Sigmoid colon (tissue), 6 donors: ENCODE measurements at regions not wholly inside any gene's neighbourhood (a gene's known extent, or its start where the extent isn't known, plus 50 kb on each side); places are given as distances from the start of the nearest gene placed in this dataset.

Experiments
- DNase-seq: peaks from one replicate; pipeline ENCODE4 v3.0.0-alpha.2; 2019
- H3K27ac ChIP-seq, 4 donors: fragments of 200-600 bp; sonication (generic); one replicate each; pipeline ENCODE4 v1.5.1; 2016 to 2019; ENCODE audit warnings: mild to moderate bottlenecking in 1 of 4
- H3K27me3 ChIP-seq, 3 donors: fragments of 200-600 bp; sonication (generic); one replicate each; pipeline ENCODE4 v1.5.1; 2019; ENCODE audit warnings: mild to moderate bottlenecking in 1 of 3
- H3K36me3 ChIP-seq, 4 donors: fragments of 200-600 bp; sonication (generic); one replicate each; pipeline ENCODE4 v1.5.1; 2016 to 2019
- H3K4me1 ChIP-seq, 4 donors: fragments of 200-600 bp; sonication (generic); one replicate each; pipeline ENCODE4 v1.5.1; 2017 to 2019
- H3K4me3 ChIP-seq, 4 donors: fragments of 200-600 bp; sonication (generic); one replicate each; pipeline ENCODE4 v1.5.1; 2017 to 2019; ENCODE audit warnings: mild to moderate bottlenecking in 2 of 4, moderate library complexity in 1 of 4
- H3K9me3 ChIP-seq, 4 donors: fragments of 200-600 bp in 3 of 4; sonication (generic) in 3 of 4; one replicate each; pipeline versions ENCODE4 v1.5.1 to v1.6.1; 2013 to 2019
- EP300 ChIP-seq, 4 donors: sonication (generic); formaldehyde crosslinking; IDR thresholded peaks; one replicate each; pipeline ENCODE4 v1.6.1; 2017; ENCODE audit warnings: antibody characterized with exemption in 4 of 4
- POLR2A ChIP-seq, 2 donors: fragments of 450-650 bp; IDR thresholded peaks; one replicate each; pipeline ENCODE4 v1.6.1; 2016; ENCODE audit warnings: antibody characterized with exemption in 2 of 2, mild to moderate bottlenecking in 2 of 2, moderate library complexity in 2 of 2
- POLR2AphosphoS5 ChIP-seq, 4 donors: sonication (generic); formaldehyde crosslinking; IDR thresholded peaks; one replicate each; pipeline ENCODE4 v1.6.1; 2017; ENCODE audit warnings: antibody characterized with exemption in 4 of 4
- WGBS, 2 donors: extraction: QIAGEN DNeasy Blood & Tissue Kit; methylation state at CpG; one replicate each; pipeline ENCODE4 v1.1.7; 2013; 5-methylcytosine and 5-hydroxymethylcytosine counted together
- intact Hi-C: fragments of 100-400 bp; cut with DNase I; formaldehyde crosslinking; loops from one replicate; pipeline ENCODE4 v1.15.1; 2023
- TF ChIP-seq, protein P1 (sequence below), 4 experiments: fragments of 450-650 bp in 3 of 4; fragments of 200-600 bp in 1 of 4; IDR thresholded peaks; one replicate each; pipeline ENCODE4 v1.5.1; 2016 to 2019; ENCODE audit warnings: antibody characterized with exemption in 4 of 4, mild to moderate bottlenecking in 3 of 4, moderate library complexity in 2 of 4
- donor health status: healthy with polysubstance abuse.
- donor health status: healthy.

DNA sequence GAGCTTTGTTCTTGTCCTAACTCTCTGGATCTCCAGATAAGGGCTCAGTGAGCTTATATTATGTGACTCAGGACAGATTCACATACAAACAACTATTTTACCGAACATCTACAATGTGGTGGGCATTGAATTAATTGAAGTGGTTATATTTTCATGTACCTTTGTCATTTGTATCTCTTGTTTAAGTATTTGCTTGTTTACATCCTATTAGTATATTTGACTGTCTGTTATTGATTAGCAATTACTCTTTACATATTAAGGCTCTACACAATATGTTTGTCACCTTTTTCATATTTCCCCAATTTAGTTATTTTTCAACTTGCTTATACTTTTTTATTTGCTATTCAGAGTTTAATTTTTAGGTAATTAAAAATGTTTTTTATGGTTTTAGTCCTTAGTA lies 222.4 kb downstream of the TFAP2C start:
- Histone ChIP-seq H3K27ac (no peak overlapping the region), H3K4me3 (no peak overlapping the region), H3K27me3 (no peaks in the 10 kb centered on the region), H3K9me3 (no peaks in the 10 kb centered on the region), H3K4me1 (peaks cover 0 to 4% (median 0%) of the 10 kb centered on the region in 4 donors), H3K36me3 (no peaks in the 10 kb centered on the region)
- no peak for DNase-seq
- intact Hi-C loops = no loop called here
- 89 to 91% methylated on average over 1 of the region's 1 CpG for WGBS, 2 donors
- TF ChIP-seq EP300 (IDR thresholded peaks at IDR 0.05) (no peak), POLR2A (IDR thresholded peaks at IDR 0.05) (no peak), POLR2AphosphoS5 (IDR thresholded peaks at IDR 0.05) (no peak)
- TF ChIP-seq, protein P1, sequence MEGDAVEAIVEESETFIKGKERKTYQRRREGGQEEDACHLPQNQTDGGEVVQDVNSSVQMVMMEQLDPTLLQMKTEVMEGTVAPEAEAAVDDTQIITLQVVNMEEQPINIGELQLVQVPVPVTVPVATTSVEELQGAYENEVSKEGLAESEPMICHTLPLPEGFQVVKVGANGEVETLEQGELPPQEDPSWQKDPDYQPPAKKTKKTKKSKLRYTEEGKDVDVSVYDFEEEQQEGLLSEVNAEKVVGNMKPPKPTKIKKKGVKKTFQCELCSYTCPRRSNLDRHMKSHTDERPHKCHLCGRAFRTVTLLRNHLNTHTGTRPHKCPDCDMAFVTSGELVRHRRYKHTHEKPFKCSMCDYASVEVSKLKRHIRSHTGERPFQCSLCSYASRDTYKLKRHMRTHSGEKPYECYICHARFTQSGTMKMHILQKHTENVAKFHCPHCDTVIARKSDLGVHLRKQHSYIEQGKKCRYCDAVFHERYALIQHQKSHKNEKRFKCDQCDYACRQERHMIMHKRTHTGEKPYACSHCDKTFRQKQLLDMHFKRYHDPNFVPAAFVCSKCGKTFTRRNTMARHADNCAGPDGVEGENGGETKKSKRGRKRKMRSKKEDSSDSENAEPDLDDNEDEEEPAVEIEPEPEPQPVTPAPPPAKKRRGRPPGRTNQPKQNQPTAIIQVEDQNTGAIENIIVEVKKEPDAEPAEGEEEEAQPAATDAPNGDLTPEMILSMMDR (IDR thresholded peaks at IDR 0.05) = no peak

DNA sequence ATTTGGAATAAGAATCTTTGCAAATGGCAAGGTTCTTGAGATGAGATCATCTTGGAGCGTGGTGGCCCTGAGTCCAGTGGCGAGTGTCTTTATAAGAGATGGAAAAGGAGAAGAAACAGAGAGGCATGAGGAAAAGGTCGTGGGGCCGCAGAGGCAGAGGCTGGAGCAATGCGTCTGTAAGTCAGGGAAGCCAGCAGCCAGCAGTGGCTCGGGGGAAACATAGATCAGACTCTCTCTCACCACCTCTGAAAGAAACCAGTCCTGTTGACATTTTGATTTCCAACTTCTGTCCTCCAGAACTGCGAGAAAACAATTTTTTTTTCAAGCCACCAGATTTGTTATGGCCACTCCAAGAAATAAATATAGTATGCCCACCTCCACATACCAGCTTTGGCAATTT lies 226.6 kb downstream of the TFAP2C start:
- TF ChIP-seq EP300 (IDR thresholded peaks at IDR 0.05) = no peak
- no peak for TF ChIP-seq POLR2AphosphoS5 (IDR thresholded peaks at IDR 0.05)
- intact Hi-C loops = loop anchor here (5.0 kb wide), 1 partner anchor 68 kb away; no protein-coding TSS in a partner anchor
- H3K27me3 ChIP-seq = no peaks in the 10 kb centered on the region
- no peaks in the 10 kb centered on the region for H3K36me3 ChIP-seq
- no peak overlapping the region for H3K4me3 ChIP-seq
- WGBS, 2 donors = 67 to 74% methylated on average over 7 of the region's 7 CpGs
- H3K4me1 ChIP-seq = peaks cover 0 to 32% (median 24%) of the 10 kb centered on the region in 4 donors
- H3K27ac ChIP-seq = no peak overlapping the region
- DNase-seq = no peak
- no peaks in the 10 kb centered on the region for H3K9me3 ChIP-seq

DNA sequence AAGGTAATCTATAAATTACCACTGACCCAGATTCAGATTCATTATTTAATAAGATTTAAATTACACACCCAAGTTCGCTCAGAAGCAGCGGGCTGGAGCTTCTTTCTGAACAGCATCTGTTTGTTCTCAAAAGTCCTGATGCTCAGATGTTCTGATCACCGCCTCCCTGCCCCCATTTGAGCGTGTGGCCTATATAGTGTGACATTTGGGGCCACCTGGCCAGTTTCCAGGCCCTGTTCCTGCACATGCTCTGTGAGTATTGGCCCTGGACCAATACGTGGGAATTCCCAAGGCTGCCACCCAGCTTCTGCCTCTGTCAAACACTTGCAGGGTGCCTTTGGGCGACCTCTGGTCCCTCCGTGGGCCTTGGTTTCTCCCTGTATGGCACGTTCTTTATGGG lies 228.8 kb downstream of the TFAP2C start:
- Histone ChIP-seq H3K9me3 (no peaks in the 10 kb centered on the region), H3K27ac (peak overlapping the region in 2 of 4 donors; percentile 71 to 72), H3K27me3 (no peaks in the 10 kb centered on the region), H3K4me3 (no peak overlapping the region), H3K36me3 (no peaks in the 10 kb centered on the region), H3K4me1 (peaks cover 0 to 40% (median 26%) of the 10 kb centered on the region in 4 donors)
- 64 to 77% methylated on average over 8 of the region's 8 CpGs for WGBS, 2 donors
- intact Hi-C loops = loop anchor here (5.0 kb wide), 1 partner anchor 71 kb away; no protein-coding TSS in a partner anchor
- no peak for DNase-seq
- TF ChIP-seq EP300 (IDR thresholded peaks at IDR 0.05) (no peak), POLR2AphosphoS5 (IDR thresholded peaks at IDR 0.05) (peak in 3 of 4 donors; percentile 16 to 57 (median 29))

DNA sequence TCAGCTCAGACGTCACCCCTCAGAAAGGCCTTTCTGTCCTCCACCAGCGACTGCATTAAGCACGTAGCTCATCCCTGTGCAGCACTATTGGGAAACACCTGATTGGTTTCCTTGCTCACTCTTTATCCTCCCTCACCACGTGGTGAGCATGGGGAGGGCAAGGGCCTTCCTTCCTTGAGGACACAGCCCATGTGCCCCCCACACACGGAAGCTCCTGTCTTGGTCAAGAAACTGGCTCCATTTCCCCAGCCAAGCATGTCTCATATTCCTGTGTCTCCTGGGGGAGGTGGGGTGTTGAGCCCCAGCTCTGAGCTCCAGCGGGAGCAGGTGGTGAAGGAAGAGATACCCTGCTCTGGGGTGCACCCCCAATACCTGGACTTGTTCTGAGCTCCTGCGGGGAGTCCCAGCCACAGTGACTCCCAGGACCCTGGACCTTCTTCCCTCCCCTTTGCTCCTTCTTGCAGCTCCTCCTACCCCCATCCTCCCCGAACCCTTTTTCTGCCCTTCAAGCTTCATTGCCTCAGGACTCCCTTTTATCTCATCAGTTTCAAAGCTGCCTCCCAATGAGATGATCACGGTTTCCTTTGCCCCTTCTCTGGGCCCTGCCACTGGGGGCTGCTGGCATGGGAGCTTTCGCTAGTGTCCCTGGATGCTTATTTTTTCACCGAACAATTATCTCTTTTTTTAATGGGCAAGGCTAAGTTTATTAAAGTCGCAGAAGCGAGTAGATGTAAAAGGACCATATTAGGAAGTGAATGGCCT lies 230.1 kb downstream of the TFAP2C start:
- no peaks in the 10 kb centered on the region for H3K9me3 ChIP-seq
- intact Hi-C loops = loop anchor here (5.0 kb wide), 1 partner anchor 72 kb away; no protein-coding TSS in a partner anchor
- H3K36me3 ChIP-seq = no peaks in the 10 kb centered on the region
- TF ChIP-seq, protein P1 (IDR thresholded peaks at IDR 0.05) = no peak
- TF ChIP-seq POLR2A (IDR thresholded peaks at IDR 0.05) = no peak
- no peak for TF ChIP-seq POLR2AphosphoS5 (IDR thresholded peaks at IDR 0.05)
- no peak for TF ChIP-seq EP300 (IDR thresholded peaks at IDR 0.05)
- H3K27ac ChIP-seq = peak overlapping the region in 3 of 4 donors; percentile 54 to 72 (median 71)
- peaks cover 0 to 40% (median 26%) of the 10 kb centered on the region in 4 donors for H3K4me1 ChIP-seq
- WGBS, 2 donors = 60 to 73% methylated on average over 13 of the region's 13 CpGs
- no peaks in the 10 kb centered on the region for H3K27me3 ChIP-seq
- H3K4me3 ChIP-seq = no peak overlapping the region
- no peak for DNase-seq

DNA sequence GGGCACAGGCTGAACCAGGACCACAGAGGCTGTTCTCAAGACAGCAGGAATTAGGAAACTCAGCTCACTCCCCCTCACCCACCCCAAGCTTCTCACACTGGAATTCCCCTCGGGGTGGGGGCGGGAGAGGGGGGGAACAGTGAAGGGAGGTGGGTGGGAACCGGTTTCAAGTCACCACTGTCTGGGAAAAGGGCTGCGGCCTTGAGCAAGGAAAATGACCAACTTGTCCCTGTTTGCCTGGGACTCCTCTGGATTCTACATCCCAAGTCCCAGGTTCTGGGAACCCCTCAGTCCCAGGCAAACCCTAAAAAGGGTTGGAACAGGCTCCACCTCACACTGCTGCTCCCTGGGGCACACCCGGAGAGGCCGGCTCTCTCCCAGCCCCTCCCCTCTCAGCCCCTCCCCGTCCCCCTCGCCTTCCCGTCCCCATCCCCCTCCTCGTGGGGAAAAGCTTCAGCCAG lies 230.7 kb downstream of the TFAP2C start:
- TF ChIP-seq, protein P1 (IDR thresholded peaks at IDR 0.05) = no peak
- TF ChIP-seq POLR2A (IDR thresholded peaks at IDR 0.05) (no peak), POLR2AphosphoS5 (IDR thresholded peaks at IDR 0.05) (no peak), EP300 (IDR thresholded peaks at IDR 0.05) (no peak)
- H3K27ac ChIP-seq = peak overlapping the region; percentile 54 to 72 (median 63)
- H3K36me3 ChIP-seq = no peaks in the 10 kb centered on the region
- H3K4me3 ChIP-seq = no peak overlapping the region
- no peak for DNase-seq
- H3K27me3 ChIP-seq = no peaks in the 10 kb centered on the region
- intact Hi-C loops = loop anchor here (5.0 kb wide), 1 partner anchor 73 kb away; no protein-coding TSS in a partner anchor
- no peaks in the 10 kb centered on the region for H3K9me3 ChIP-seq
- WGBS, 2 donors = 10 to 11% methylated on average over 10 of the region's 10 CpGs
- peaks cover 0 to 44% (median 30%) of the 10 kb centered on the region in 4 donors for H3K4me1 ChIP-seq
